CD4-positive, alpha-beta T cell treated with Interleukin-15 for 1 hour (primary cell): ENCODE measurements at regions not wholly inside any gene's neighbourhood (a gene's known extent, or its start where the extent isn't known, plus 50 kb on each side); places are given as distances from the start of the nearest gene placed in this dataset.
"Not testable (repeated sequence)": the region's sequence is repeated elsewhere in the genome, so short reads cannot be mapped to it uniquely, and the experiment has no call there.

ENCODE experiments used
- DNase-seq: peaks from one replicate; pipeline ENCODE4 v3.0.0-alpha.2; 2020

- no peak for DNase-seq
Observed at GRCh38 chr15:31179693-31180092, 78.2 kb upstream of the TRPM1 start.

GRCh38 chr15:31193291-31193690, 91.8 kb upstream of the TRPM1 start:
- DNase-seq = no peak

GRCh38 chr15:31195871-31196270, 94.3 kb upstream of the TRPM1 start:
- DNase-seq = no peak

GRCh38 chr15:31197497-31198414, 96.2 kb upstream of the TRPM1 start:
- DNase-seq = peak; percentile 43

- peak; percentile 75 for DNase-seq
Observed at GRCh38 chr15:31200735-31201151, 99.2 kb upstream of the TRPM1 start.

GRCh38 chr15:31202953-31203352, 101.4 kb upstream of the TRPM1 start:
- no peak for DNase-seq

- no peak for DNase-seq
Observed at GRCh38 chr15:31203999-31204398, 102.5 kb upstream of the TRPM1 start.

GRCh38 chr15:31206386-31207181, 105.1 kb upstream of the TRPM1 start:
- no peak for DNase-seq

GRCh38 chr15:31207246-31207645, 105.7 kb upstream of the TRPM1 start:
- no peak for DNase-seq

- DNase-seq = not testable (repeated sequence)
Observed at GRCh38 chr15:31207861-31208260, 106.3 kb upstream of the TRPM1 start.

GRCh38 chr15:31208817-31209216, 107.3 kb upstream of the TRPM1 start:
- DNase-seq = no peak

GRCh38 chr15:31211353-31211752, 109.8 kb upstream of the TRPM1 start:
- no peak for DNase-seq

- no peak for DNase-seq
Observed at GRCh38 chr15:31212326-31213080, 111.0 kb upstream of the TRPM1 start.

GRCh38 chr15:31214158-31214863, 112.3 kb upstream of the KLF13 start:
- no peak for DNase-seq

- no peak for DNase-seq
Observed at GRCh38 chr15:31214864-31215489, 111.7 kb upstream of the KLF13 start.

- peak; percentile 80 for DNase-seq
Observed at GRCh38 chr15:31215490-31216214, 111.0 kb upstream of the KLF13 start.

- peak; percentile 78 for DNase-seq
Observed at GRCh38 chr15:31216215-31216911, 110.3 kb upstream of the KLF13 start.

- no peak for DNase-seq
Observed at GRCh38 chr15:31217067-31217466, 109.6 kb upstream of the KLF13 start.

GRCh38 chr15:31217566-31218270, 108.9 kb upstream of the KLF13 start:
- DNase-seq = no peak

- no peak for DNase-seq
Observed at GRCh38 chr15:31219221-31219620, 107.4 kb upstream of the KLF13 start.
